DLD1 (cell line): ENCODE measurements at regions not wholly inside any gene's neighbourhood (a gene's known extent, or its start where the extent isn't known, plus 50 kb on each side); places are given as distances from the start of the nearest gene placed in this dataset.
"Not testable (repeated sequence)": the region's sequence is repeated elsewhere in the genome, so short reads cannot be mapped to it uniquely, and the experiment has no call there.

Source experiments
- in situ Hi-C: cut with HindIII; loops from 2 replicates; pipeline ENCODE4 v1.10.0; 2017; ENCODE audit warnings: low sequenced_read_pairs

DNA sequence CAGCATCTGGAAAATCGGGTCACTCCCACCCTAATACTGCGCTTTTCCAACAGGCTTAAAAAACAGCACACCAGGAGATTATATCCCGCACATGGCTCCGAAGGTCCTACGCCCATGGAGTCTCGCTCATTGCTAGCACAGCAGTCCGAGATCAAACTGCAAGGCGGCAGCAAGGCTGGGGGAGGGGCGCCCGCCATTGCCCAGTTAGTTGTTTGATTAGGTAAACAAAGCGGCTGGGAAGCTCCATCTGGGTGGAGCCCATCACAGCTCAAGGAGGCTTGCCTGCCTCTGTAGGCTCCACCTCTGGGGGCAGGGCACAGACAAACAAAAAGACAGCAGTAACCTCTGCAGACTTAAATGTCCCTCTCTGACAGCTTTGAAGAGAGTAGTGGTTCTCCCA is 111.8 kb upstream of the DLG1 start:
- in situ Hi-C loops = not testable (repeated sequence)

GRCh38 chr3:197408177-197408957 is 110.0 kb upstream of the DLG1 start:
- in situ Hi-C loops = no loop called here

DNA sequence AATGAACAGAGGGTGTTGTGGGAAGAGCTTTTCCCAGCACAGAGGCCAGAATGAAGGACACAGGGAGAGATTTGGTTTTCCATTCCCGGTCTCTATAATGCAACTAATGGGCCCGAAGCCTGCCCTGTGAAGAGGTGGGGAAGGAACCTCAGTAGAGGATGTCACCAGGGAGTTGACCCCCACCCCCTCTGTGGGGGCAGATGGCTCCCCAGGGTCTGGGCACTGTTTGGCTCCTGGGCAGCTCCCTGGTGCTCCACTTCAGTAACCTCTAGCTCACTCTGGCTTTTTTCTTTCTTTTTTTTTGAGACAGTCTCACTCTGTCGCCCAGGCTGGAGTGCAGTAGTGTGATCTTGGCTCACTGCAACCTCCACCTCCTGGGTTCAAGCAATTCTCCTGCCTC is 109.1 kb upstream of the DLG1 start:
- in situ Hi-C loops = no loop called here

GRCh38 chr3:197407053-197407452 is 108.6 kb upstream of the DLG1 start:
- in situ Hi-C loops = no loop called here

- in situ Hi-C loops = no loop called here
These were observed 107.9 kb upstream of the DLG1 start for GRCh38 chr3:197406266-197406665.

DNA sequence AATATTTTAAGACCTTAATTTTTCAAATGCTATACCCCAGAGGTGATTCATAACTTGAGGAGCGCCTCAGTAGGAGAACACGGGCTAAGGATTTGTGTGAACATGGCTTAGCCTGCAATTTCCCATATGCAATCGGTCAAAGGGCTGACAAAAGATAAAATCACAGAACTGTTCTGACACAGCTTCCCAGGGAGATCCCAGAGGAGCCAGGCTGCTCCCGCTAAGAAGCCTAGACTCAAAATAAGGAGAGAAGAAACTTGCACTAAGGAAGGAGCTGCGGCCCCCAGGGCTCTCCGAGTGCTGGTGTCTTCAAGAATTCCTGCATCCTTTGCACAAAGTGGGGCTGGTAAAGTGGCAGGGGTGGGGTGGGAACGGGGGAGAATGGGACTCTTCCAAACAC is 106.3 kb upstream of the DLG1 start:
- in situ Hi-C loops = no loop called here

DNA sequence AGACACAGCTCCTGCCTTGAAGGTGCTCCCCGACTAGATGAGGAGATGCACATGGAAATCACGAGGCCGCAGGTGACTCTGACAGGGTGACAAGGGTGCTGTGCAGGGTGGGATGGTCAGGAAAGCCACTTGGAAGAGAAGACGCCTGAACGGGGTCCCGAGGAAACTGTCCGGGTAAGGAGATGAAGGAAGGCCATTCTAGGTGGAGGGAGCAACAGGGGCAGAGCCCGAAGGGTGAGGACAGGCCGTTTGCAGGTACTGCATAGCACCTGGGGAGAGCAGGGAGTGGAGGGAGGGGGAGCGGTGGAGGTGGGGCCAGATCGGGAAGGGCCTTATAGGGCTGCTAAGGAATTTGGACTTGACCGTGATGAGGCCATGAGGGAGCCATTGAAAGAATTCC is 105.6 kb upstream of the DLG1 start:
- in situ Hi-C loops = no loop called here

GRCh38 chr3:197402401-197402800 is 104.0 kb upstream of the DLG1 start:
- in situ Hi-C loops = not testable (repeated sequence)

- in situ Hi-C loops = no loop called here
These were observed 101.1 kb upstream of the DLG1 start for GRCh38 chr3:197399486-197399885.

GRCh38 chr3:197398286-197398878 is 100.0 kb upstream of the DLG1 start:
- in situ Hi-C loops = no loop called here

DNA sequence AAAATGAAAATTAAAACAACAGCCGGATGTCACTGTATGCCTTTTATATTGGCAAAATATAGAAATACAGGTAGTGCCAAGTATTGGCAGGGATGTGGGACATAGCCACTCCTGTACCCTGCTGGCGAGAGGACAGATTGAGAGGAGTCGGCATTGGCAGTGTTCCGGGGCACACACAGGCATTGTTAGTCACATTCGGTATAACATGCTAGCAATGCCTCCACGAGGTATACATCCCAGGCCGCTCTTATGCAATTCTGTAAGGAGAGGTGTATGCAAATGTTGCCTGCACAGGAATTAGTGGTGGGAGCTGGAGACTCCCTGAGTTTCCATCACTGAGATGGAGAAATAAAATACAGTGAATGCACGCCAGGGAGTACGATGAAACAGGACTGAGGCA is 99.4 kb upstream of the DLG1 start:
- in situ Hi-C loops = no loop called here

DNA sequence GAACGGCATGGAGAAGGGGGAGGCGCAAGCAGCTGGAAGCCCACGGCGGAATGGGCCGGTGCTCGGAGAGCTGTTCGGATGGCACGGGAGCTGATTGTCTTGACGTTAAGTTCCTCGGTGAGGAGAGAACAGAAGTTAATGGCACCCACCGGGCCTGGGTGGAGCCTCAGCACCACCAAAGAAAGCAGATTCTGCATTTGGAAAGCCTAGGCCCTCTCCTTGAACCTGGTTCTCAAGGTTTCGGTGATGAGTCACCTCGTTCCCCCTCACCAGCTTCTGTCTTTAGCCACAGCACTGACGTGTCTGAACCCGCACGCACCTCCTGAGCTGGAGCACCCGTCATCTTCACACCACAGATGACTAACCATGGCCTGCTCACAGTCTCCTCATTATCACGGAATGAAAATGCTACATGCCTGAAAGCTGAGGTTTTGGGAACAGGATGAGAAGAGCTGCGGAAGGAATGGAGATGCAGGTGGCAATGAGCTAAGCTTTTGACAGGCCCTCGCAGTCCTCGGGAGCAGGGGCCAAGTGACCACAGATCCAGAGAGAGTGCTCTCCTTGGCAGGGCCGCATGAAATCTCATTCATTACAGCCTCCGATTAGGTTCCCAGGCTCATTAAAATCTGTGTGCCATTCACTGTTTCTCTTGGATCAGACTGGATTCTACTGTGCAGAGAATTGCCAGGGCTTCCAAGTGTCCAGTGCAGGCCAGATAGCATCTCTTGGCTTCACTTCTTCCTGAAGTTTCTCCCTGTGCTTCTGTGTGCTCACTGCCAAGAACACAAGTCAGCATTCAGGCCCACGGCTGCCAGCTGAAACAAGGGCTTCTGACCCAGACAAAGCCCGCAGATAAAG is 96.3 kb upstream of the DLG1 start:
- in situ Hi-C loops = no loop called here

DNA sequence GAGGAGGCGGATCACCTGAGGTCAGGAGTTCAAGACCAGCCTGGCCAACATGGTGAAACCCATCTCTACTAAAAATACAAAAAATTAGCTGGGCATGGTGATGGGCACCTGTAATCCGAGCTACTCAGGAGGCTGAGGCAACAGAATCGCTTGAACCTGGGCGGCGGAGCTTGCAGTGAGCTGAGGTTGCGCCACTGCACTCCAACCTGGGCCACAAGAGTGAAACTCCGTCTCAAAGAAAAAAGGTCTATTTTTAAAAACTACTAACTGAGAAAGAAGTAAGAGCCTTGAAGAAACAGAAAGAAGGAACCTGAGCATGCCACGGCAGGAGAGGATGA is 95.7 kb upstream of the DLG1 start:
- in situ Hi-C loops = not testable (repeated sequence)

DNA sequence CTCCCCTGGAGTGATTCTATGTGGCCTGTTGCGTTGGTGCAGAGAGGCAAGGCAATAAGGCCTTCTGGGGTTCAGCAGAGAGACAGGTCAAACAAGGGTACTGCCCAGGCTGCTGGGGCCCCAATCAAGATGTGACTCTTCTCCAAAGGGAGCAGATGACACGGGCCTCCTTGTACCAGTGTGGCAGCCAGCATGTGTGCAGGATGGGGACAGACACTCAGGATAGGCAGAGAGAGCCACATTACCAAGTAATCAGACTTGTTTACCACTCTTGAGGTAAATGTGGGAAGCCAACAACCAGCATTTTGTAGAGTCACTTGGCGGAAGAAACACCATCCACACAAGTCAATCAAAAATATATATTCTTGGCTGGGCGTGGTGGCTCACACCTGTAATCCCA is 95.3 kb upstream of the DLG1 start:
- in situ Hi-C loops = no loop called here

GRCh38 chr3:197392961-197393360 is 94.5 kb upstream of the DLG1 start:
- in situ Hi-C loops = no loop called here

GRCh38 chr3:197381371-197381770 is 83.0 kb upstream of the DLG1 start:
- in situ Hi-C loops = no loop called here

GRCh38 chr3:197380786-197381185 is 82.4 kb upstream of the DLG1 start:
- in situ Hi-C loops = no loop called here

GRCh38 chr3:197378985-197379718 is 80.7 kb upstream of the DLG1 start:
- in situ Hi-C loops = loop anchor here (5.0 kb wide), 1 partner anchor 73 kb away; no protein-coding TSS in a partner anchor

DNA sequence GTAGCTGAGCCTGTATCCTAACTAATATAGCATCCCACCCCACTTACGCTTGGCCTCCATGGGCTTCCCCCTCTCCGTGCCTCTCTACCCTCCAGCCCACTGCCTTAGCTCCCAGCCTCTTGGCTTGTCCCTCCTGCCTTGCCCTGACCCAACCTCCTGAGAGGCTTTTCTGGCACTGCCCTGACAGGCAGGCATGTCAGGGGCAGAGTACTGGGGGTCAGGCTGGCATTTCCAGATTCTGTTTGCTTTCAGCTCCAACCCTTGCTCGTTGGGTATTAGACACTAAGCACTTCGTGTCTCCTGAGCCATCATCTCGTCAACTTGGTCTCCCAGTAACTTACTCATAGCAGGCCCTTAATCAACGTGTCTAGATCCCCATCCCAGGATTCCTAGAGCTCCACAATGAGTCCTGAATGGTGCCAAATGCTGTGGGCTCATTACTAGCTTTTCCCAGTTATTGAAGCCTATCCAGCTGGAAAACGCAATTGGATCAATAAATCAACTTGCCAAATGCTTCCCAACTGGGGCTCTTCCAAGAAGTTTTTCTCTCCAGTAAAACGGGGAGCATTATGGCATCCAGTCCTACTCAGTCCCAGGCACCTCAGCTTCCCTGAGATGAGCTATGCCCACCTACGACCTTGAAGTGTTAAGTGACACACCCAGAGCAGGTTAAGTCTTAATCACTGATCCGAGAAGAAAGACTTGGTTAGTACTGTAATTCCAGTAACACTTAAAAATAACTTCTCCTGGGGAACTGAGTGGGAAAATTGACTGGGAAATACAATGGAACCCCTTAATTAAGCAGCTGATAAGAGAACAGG is 78.5 kb upstream of the DLG1 start:
- in situ Hi-C loops = loop anchor here (5.0 kb wide), 1 partner anchor 75 kb away; no protein-coding TSS in a partner anchor

DNA sequence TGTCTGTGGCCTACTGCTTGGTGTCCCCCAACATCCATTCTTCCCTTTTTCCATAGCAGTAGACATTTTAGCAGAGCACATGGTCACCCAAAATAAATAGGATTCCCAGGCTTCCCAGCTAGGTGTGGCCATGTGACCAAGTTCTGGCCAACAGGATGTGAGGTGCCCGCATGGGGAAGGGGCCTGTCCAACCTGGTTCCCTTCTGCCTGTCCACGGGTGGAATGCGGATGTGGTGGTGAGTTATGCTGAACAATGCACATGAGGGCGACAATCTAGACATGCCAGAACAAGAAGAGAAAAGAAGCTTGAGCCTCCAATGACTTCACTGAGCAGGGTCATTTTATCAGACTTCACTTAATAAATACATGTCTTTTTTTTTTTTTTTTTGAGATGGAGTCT is 77.6 kb upstream of the DLG1 start:
- in situ Hi-C loops = loop anchor here (5.0 kb wide), 1 partner anchor 76 kb away; no protein-coding TSS in a partner anchor
